Ovary (tissue), 3 donors: ENCODE measurements at regions not wholly inside any gene's neighbourhood (a gene's known extent, or its start where the extent isn't known, plus 50 kb on each side); places are given as distances from the start of the nearest gene placed in this dataset.
"Not testable (repeated sequence)": the region's sequence is repeated elsewhere in the genome, so short reads cannot be mapped to it uniquely, and the experiment has no call there.

Experiments used
- CTCF ChIP-seq, 3 donors: fragments of 450-650 bp in 2 of 3; fragments of 200-600 bp in 1 of 3; IDR thresholded peaks; one replicate each; pipeline versions ENCODE4 v1.5.1 to v1.8.0; 2016 to 2022; ENCODE audit warnings: antibody characterized with exemption in 3 of 3, mild to moderate bottlenecking in 1 of 3
- POLR2A ChIP-seq: fragments of 450-650 bp; IDR thresholded peaks from one replicate; pipeline ENCODE4 v1.6.1; 2017; ENCODE audit warnings: antibody characterized with exemption, mild to moderate bottlenecking, moderate library complexity
- donor health status: DM: no; HTN: no; CAD: no.

DNA sequence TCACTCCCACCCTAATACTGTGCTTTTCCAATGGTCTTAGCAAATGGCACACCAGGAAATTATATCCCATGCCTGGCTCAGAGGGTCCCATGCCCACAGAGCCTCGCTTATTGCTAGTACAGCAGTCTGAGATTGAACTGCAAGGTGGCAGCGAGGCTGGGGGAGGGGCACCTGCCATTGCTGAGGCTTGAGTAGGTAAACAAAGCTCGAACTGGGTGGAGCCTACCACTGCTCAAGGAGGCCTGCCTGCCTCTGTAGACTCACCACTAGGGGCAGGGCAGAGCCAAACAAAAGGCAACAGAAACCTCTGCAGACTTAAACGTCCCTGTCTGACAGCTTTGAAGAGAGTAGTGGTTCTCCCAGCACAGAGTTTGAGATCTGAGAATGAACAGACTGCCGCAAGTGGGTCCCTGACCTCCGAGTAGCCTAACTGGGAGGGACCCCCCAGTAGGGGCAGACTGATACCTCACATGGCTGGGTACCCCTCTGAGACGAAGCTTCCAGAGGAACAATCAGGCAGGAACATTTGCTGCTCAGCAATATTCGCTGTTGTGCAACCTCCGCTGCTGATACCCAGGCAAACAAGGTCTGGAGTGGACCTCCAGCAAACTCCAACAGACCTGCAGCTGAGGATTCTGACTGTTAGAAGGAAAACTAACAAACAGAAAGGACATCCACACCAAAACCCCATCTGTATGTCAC is 150.7 kb upstream of the FOXA2 start:
- not testable (repeated sequence) for TF ChIP-seq POLR2A; CTCF (IDR thresholded peaks at IDR 0.05)
